SK-N-MC (cell line): ENCODE measurements at regions not wholly inside any gene's neighbourhood (a gene's known extent, or its start where the extent isn't known, plus 50 kb on each side); places are given as distances from the start of the nearest gene placed in this dataset.

ENCODE experiments used
- EZH2 ChIP-seq: fragments of 200-600 bp; sonication (generic); IDR thresholded peaks from one replicate; pipeline ENCODE4 v1.6.1; 2017; ENCODE audit warnings: antibody characterized with exemption
- FOXP2 ChIP-seq: optimal IDR thresholded peaks from 2 replicates; pipeline ENCODE3; 2011; ENCODE audit warnings: mild to moderate bottlenecking, moderate library complexity; ENCODE audit not compliant: insufficient read depth; ENCODE audit errors: extremely low read length, control extremely low read depth
- POLR2AphosphoS5 ChIP-seq: IDR thresholded peaks from 2 replicates; pipeline ENCODE4 v1.6.1; 2012; ENCODE audit warnings: mild to moderate bottlenecking, low read depth, low read length, borderline replicate concordance

DNA sequence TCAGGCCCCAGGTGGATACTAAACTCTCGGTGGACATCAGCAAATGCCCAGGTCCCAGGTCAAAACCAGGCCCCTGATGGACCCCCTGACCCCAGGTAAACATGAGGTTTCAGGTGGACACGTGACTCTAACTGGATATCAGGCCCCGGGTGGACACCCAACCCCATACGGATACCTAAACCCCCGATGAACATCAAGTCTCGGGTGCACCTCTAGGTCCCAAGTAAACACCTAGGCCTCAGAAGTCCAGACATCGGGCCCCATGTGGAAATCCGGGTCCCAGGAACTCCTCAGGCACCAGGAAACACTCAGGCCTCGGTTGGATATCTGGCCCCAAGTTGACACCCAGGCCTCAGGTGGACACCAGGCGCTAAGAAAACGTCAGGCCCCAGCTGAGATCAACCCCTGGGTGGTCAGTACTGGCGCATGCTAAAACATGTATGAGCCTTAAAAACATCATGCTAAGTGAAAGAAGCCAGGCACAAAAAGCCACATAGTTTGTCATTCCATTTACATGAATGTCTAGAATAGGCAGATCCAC, 54.4 kb upstream of the SEPTIN5 start:
- TF ChIP-seq POLR2AphosphoS5 = no peak
- TF ChIP-seq EZH2 = no peak
- TF ChIP-seq FOXP2 = no peak
